GM12878 (cell line): ENCODE measurements at regions not wholly inside any gene's neighbourhood (a gene's known extent, or its start where the extent isn't known, plus 50 kb on each side); places are given as distances from the start of the nearest gene placed in this dataset.

Source experiments
- DPF2 ChIP-seq: fragments of 450-650 bp; IDR thresholded peaks from 2 replicates; pipeline ENCODE4 v1.6.1; 2017; ENCODE audit warnings: mild to moderate bottlenecking
- GABPA ChIP-seq: IDR thresholded peaks from 2 replicates; pipeline ENCODE4 v1.6.1; 2014; ENCODE audit warnings: antibody characterized with exemption, low read depth, mild to moderate bottlenecking, inconsistent platforms
- TF ChIP-seq, protein P1 (sequence below): IDR thresholded peaks from 2 replicates; pipeline ENCODE4 v1.6.1; 2011; ENCODE audit warnings: mild to moderate bottlenecking, low read depth, low read length, moderate library complexity; ENCODE audit not compliant: insufficient replicate concordance
- TF ChIP-seq, protein P2 (sequence below), 3 experiments: IDR thresholded peaks in 2 of 3; conservative IDR thresholded peaks in 1 of 3; 2 replicates each; pipeline ENCODE4 v1.5.1; 2011; ENCODE audit warnings: low read depth in 3 of 3, low read length in 3 of 3, mild to moderate bottlenecking in 3 of 3, control low read depth in 2 of 3, moderate library complexity in 2 of 3, inconsistent platforms in 1 of 3, mixed read lengths in 1 of 3; ENCODE audit not compliant: control insufficient read depth in 2 of 3, insufficient read depth in 1 of 3; ENCODE audit errors: extremely low read depth in 1 of 3

DNA sequence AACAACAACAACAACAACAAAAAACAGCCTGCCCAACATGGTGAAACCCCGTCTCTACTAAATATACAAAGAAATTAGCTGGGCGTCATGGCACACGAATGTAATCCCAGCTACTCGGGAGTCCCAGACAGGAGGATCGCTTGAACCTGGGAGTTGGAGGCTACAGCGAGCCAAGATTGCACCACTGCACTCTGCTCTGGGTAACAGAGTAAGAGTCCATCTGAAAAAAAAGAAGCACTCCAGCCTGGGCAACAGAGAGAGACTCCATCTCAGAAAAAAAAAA lies 344.1 kb upstream of the PLGLB2 start:
- TF ChIP-seq GABPA (no peak), DPF2 (no peak)
- TF ChIP-seq, protein P1, sequence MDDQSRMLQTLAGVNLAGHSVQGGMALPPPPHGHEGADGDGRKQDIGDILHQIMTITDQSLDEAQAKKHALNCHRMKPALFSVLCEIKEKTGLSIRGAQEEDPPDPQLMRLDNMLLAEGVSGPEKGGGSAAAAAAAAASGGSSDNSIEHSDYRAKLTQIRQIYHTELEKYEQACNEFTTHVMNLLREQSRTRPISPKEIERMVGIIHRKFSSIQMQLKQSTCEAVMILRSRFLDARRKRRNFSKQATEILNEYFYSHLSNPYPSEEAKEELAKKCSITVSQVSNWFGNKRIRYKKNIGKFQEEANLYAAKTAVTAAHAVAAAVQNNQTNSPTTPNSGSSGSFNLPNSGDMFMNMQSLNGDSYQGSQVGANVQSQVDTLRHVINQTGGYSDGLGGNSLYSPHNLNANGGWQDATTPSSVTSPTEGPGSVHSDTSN, result no peak
- TF ChIP-seq, protein P2, sequence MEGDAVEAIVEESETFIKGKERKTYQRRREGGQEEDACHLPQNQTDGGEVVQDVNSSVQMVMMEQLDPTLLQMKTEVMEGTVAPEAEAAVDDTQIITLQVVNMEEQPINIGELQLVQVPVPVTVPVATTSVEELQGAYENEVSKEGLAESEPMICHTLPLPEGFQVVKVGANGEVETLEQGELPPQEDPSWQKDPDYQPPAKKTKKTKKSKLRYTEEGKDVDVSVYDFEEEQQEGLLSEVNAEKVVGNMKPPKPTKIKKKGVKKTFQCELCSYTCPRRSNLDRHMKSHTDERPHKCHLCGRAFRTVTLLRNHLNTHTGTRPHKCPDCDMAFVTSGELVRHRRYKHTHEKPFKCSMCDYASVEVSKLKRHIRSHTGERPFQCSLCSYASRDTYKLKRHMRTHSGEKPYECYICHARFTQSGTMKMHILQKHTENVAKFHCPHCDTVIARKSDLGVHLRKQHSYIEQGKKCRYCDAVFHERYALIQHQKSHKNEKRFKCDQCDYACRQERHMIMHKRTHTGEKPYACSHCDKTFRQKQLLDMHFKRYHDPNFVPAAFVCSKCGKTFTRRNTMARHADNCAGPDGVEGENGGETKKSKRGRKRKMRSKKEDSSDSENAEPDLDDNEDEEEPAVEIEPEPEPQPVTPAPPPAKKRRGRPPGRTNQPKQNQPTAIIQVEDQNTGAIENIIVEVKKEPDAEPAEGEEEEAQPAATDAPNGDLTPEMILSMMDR (IDR thresholded peaks at IDR 0.05 in 2 of 3, conservative IDR thresholded peaks at IDR 0.05 in 1 of 3; ENCODE audit: control insufficient read depth in 2 of 3, extremely low read depth in 1 of 3, insufficient read depth in 1 of 3, low read depth in 3 of 3, low read length in 3 of 3), result no peak
